ENCODE measurements at regions not wholly inside any gene's neighbourhood (a gene's known extent, or its start where the extent isn't known, plus 50 kb on each side); places are given as distances from the start of the nearest gene placed in this dataset.

GRCh38 chr9:108316066-108316465 is 539.7 kb downstream of the ACTL7B start:
- no peak for DNase-seq

GRCh38 chr9:108311745-108312144 is 544.0 kb downstream of the ACTL7B start:
- DNase-seq: no peak

GRCh38 chr9:108310202-108310601 is 545.6 kb downstream of the ACTL7B start:
- no peak for DNase-seq

GRCh38 chr9:108300306-108301287 is 555.2 kb downstream of the ACTL7B start:
- no peak for DNase-seq

GRCh38 chr9:108297073-108297472 is 558.7 kb downstream of the ACTL7B start:
- DNase-seq: no peak

- DNase-seq: no peak
These were observed 559.7 kb downstream of the ACTL7B start for GRCh38 chr9:108296056-108296455.

- no peak for DNase-seq
These were observed 564.2 kb downstream of the ACTL7B start for GRCh38 chr9:108291586-108291932.

GRCh38 chr9:108290839-108291585 is 564.8 kb downstream of the ACTL7B start:
- DNase-seq: no peak

- no peak for DNase-seq
These were observed 569.1 kb downstream of the ACTL7B start for GRCh38 chr9:108286638-108287206.

- DNase-seq: no peak
These were observed 572.1 kb downstream of the ACTL7B start for GRCh38 chr9:108283696-108284095.

GRCh38 chr9:108282872-108283271 is 572.9 kb downstream of the ACTL7B start:
- no peak for DNase-seq

- no peak for DNase-seq
These were observed 574.1 kb downstream of the ACTL7B start for GRCh38 chr9:108281696-108282095.

GRCh38 chr9:108278341-108278740 is 577.4 kb downstream of the ACTL7B start:
- DNase-seq: peak; percentile 64

- DNase-seq: no peak
These were observed 578.6 kb downstream of the ACTL7B start for GRCh38 chr9:108277216-108277615.

GRCh38 chr9:108275906-108276305 is 579.9 kb downstream of the ACTL7B start:
- no peak for DNase-seq

GRCh38 chr9:108274971-108275370 is 580.8 kb downstream of the ACTL7B start:
- DNase-seq: no peak

- peak; percentile 24 for DNase-seq
These were observed 581.8 kb downstream of the ACTL7B start for GRCh38 chr9:108273988-108274387.

- no peak for DNase-seq
These were observed 583.4 kb downstream of the ACTL7B start for GRCh38 chr9:108272349-108272899.

GRCh38 chr9:108271646-108272348 is 584.0 kb downstream of the ACTL7B start:
- peak; percentile 98 for DNase-seq

GRCh38 chr9:108271236-108271635 is 584.5 kb downstream of the ACTL7B start:
- DNase-seq: no peak

GRCh38 chr9:108270561-108270960 is 585.2 kb downstream of the ACTL7B start:
- no peak for DNase-seq

GRCh38 chr9:108270051-108270450 is 585.7 kb downstream of the ACTL7B start:
- no peak for DNase-seq

- no peak for DNase-seq
These were observed 586.4 kb downstream of the ACTL7B start for GRCh38 chr9:108269371-108269770.
